ENCODE measurements at regions not wholly inside any gene's neighbourhood (a gene's known extent, or its start where the extent isn't known, plus 50 kb on each side); places are given as distances from the start of the nearest gene placed in this dataset.

DNA sequence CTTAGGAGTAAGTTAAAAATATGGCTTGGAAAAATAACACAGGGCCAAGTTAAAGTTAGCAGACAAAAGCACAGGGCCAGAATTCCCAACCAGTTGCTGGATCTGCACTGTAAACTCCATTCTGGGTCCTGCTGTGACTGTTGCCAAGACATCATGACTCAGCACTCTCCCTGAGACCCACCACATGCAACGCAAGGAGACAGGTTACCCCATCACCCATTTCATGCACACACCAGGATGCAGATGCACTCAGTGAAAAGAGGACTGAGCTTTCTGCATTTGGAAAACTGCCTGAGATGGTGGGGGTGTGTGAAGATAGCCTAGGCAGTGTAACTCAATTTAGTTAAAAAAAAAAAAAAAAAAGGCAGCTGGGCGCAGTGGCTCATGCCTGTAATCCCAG is 97.6 kb upstream of the ZNF438 start:
- H3K4me1 ChIP-seq (ENCODE audit: control insufficient read depth in 1 of 2, insufficient read depth in 2 of 2, low read depth in 1 of 2, low read length in 1 of 2), result peaks cover 8 to 18% of the 10 kb centered on the region in 2 experiments; a peak in 2 of 4 replicates
- no peak for DNase-seq
- H3K4me3 ChIP-seq (ENCODE audit: low read depth in 2 of 2, low read length in 1 of 2), result no peak overlapping the region
- H2AFZ ChIP-seq (ENCODE audit: low read depth), result peak overlapping the region; percentile 30; the same call in 1 of the 2 replicates
- no peak overlapping the region for H3K9ac ChIP-seq
- peak overlapping the region; percentile 40 to 60; a peak in 3 of 4 replicates for H3K27ac ChIP-seq (ENCODE audit: low read depth in 2 of 2, low read length in 1 of 2)
- H3K9me3 ChIP-seq, result no peaks in the 10 kb centered on the region
- no peaks in the 10 kb centered on the region for H3F3A ChIP-seq (replicated peaks; ENCODE audit: insufficient read depth)
- H3K4me2 ChIP-seq, result no peak overlapping the region
- H4K20me1 ChIP-seq (ENCODE audit: insufficient read depth), result no peaks in the 10 kb centered on the region
- TF ChIP-seq TAF1 (IDR thresholded peaks at IDR 0.05; ENCODE audit: borderline replicate concordance, low read depth, low read length) (no peak), FOSL2 (IDR thresholded peaks at IDR 0.05; ENCODE audit: borderline replicate concordance, low read depth) (peak; percentile 41; the same call in 1 of the 2 replicates), NFIC (IDR thresholded peaks at IDR 0.05; ENCODE audit: borderline replicate concordance) (peak; percentile 57; the same call in 1 of the 2 replicates), CHD2 (IDR thresholded peaks at IDR 0.05; ENCODE audit: low read length, partially characterized antibody) (peak; percentile 26), TCF12 (IDR thresholded peaks at IDR 0.05) (peak; percentile 24; the same call in 1 of the 2 replicates)
- TF ChIP-seq, protein P1, sequence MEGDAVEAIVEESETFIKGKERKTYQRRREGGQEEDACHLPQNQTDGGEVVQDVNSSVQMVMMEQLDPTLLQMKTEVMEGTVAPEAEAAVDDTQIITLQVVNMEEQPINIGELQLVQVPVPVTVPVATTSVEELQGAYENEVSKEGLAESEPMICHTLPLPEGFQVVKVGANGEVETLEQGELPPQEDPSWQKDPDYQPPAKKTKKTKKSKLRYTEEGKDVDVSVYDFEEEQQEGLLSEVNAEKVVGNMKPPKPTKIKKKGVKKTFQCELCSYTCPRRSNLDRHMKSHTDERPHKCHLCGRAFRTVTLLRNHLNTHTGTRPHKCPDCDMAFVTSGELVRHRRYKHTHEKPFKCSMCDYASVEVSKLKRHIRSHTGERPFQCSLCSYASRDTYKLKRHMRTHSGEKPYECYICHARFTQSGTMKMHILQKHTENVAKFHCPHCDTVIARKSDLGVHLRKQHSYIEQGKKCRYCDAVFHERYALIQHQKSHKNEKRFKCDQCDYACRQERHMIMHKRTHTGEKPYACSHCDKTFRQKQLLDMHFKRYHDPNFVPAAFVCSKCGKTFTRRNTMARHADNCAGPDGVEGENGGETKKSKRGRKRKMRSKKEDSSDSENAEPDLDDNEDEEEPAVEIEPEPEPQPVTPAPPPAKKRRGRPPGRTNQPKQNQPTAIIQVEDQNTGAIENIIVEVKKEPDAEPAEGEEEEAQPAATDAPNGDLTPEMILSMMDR (IDR thresholded peaks at IDR 0.05), result no peak
- TF ChIP-seq, protein P2, sequence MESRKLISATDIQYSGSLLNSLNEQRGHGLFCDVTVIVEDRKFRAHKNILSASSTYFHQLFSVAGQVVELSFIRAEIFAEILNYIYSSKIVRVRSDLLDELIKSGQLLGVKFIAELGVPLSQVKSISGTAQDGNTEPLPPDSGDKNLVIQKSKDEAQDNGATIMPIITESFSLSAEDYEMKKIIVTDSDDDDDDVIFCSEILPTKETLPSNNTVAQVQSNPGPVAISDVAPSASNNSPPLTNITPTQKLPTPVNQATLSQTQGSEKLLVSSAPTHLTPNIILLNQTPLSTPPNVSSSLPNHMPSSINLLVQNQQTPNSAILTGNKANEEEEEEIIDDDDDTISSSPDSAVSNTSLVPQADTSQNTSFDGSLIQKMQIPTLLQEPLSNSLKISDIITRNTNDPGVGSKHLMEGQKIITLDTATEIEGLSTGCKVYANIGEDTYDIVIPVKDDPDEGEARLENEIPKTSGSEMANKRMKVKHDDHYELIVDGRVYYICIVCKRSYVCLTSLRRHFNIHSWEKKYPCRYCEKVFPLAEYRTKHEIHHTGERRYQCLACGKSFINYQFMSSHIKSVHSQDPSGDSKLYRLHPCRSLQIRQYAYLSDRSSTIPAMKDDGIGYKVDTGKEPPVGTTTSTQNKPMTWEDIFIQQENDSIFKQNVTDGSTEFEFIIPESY (IDR thresholded peaks at IDR 0.05; ENCODE audit: borderline replicate concordance, low read depth), result no peak
- POLR2A ChIA-PET, result no interaction called here
- no peaks in the 10 kb centered on the region for H3K27me3 ChIP-seq (ENCODE audit: insufficient read depth)
- H3K79me2 ChIP-seq (ENCODE audit: insufficient read depth), result no peaks in the 10 kb centered on the region
- 50% methylated on average over 2 of the region's 2 CpGs for WGBS (ENCODE audit: low lambda C conversion rate)
- no peaks in the 10 kb centered on the region for H3K9me2 ChIP-seq
- H3K36me3 ChIP-seq (replicated peaks in 1 of 2; ENCODE audit: control insufficient read depth in 1 of 2, insufficient read depth in 2 of 2, low read length in 1 of 2), result no peaks in the 10 kb centered on the region
- CTCF ChIA-PET, result interaction anchor here (0.6 kb wide), 1 partner anchor 65 kb away, joined by 3 read pairs; no protein-coding TSS in a partner anchor

DNA sequence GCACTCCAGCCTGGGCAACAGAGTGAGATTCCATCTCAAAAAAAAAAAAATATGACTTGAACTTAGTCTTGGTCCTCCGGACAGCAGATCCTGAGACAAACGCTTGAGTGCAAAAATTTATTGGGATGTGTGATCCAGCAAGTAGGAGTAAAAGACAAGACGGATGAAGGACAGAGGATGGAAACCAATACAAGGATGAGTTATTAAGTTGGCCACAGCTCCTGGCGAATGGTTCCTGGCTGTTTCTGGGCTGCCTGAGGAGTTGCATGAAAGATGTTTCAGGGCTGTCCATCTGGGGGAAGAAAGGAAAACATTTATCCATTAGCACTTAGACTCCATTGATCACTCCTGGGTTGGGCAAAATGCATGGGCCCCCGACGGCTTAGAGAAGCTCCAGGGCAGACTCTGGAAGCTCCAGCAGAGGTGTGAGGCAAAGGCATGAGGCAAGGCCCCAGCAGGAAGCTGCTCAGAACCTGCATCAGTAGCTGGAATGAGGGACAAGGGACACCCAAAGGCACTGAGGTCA is 98.3 kb upstream of the ZNF438 start:
- Histone ChIP-seq H3K9me3 (no peaks in the 10 kb centered on the region), H3K27ac (ENCODE audit: low read depth in 2 of 2, low read length in 1 of 2) (peak overlapping the region in 1 of 2 experiments; percentile 14; a peak in 2 of 4 replicates), H3K4me3 (ENCODE audit: low read depth in 2 of 2, low read length in 1 of 2) (no peak overlapping the region), H3K9ac (no peak overlapping the region), H3K9me2 (no peaks in the 10 kb centered on the region), H3K27me3 (ENCODE audit: insufficient read depth) (no peaks in the 10 kb centered on the region), H3F3A (replicated peaks; ENCODE audit: insufficient read depth) (no peaks in the 10 kb centered on the region), H3K36me3 (replicated peaks in 1 of 2; ENCODE audit: control insufficient read depth in 1 of 2, insufficient read depth in 2 of 2, low read length in 1 of 2) (no peaks in the 10 kb centered on the region), H4K20me1 (ENCODE audit: insufficient read depth) (no peaks in the 10 kb centered on the region), H3K4me1 (ENCODE audit: control insufficient read depth in 1 of 2, insufficient read depth in 2 of 2, low read depth in 1 of 2, low read length in 1 of 2) (peaks cover 8 to 18% of the 10 kb centered on the region in 2 experiments; a peak in 2 of 4 replicates), H3K79me2 (ENCODE audit: insufficient read depth) (no peaks in the 10 kb centered on the region), H3K4me2 (no peak overlapping the region), H2AFZ (ENCODE audit: low read depth) (no peak overlapping the region)
- DNase-seq, result no peak
- POLR2A ChIA-PET, result interaction anchor here (0.6 kb wide), 1 partner anchor 98 kb away, joined by 6 read pairs; no protein-coding TSS in a partner anchor
- 95% methylated on average over 6 of the region's 6 CpGs for WGBS (ENCODE audit: low lambda C conversion rate)
- CTCF ChIA-PET, result no interaction called here
- no peak for TF ChIP-seq ELF1 (IDR thresholded peaks at IDR 0.05)
- TF ChIP-seq, protein P1 (IDR thresholded peaks at IDR 0.05), result no peak
